ENCODE measurements at regions not wholly inside any gene's neighbourhood (a gene's known extent, or its start where the extent isn't known, plus 50 kb on each side); places are given as distances from the start of the nearest gene placed in this dataset.
"Not testable (repeated sequence)": the region's sequence is repeated elsewhere in the genome, so short reads cannot be mapped to it uniquely, and the experiment has no call there.

GRCh38 chr16:79883494-79883893, 283.0 kb upstream of the MAF start:
- no peak overlapping the region for H3K4me3 ChIP-seq (ENCODE audit: low read depth, low read length)
- no peak for DNase-seq (ENCODE audit: low read depth)
- no peak for TF ChIP-seq CTCF (IDR thresholded peaks at IDR 0.05; ENCODE audit: insufficient read depth, low read depth, low read length, missing control alignments)

- no peak for DNase-seq (ENCODE audit: low read depth)
- no peak for TF ChIP-seq CTCF (IDR thresholded peaks at IDR 0.05; ENCODE audit: insufficient read depth, low read depth, low read length, missing control alignments)
- no peak overlapping the region for H3K4me3 ChIP-seq (ENCODE audit: low read depth, low read length)
These were observed 281.9 kb upstream of the MAF start for GRCh38 chr16:79882340-79883005.

- H3K4me3 ChIP-seq (ENCODE audit: low read depth, low read length); DNase-seq (ENCODE audit: low read depth): not testable (repeated sequence)
These were observed 280.6 kb upstream of the MAF start for GRCh38 chr16:79881107-79881506.

- DNase-seq (ENCODE audit: low read depth): peak; percentile 62
- no peak overlapping the region for H3K4me3 ChIP-seq (ENCODE audit: low read depth, low read length)
- no peak for TF ChIP-seq CTCF (IDR thresholded peaks at IDR 0.05; ENCODE audit: insufficient read depth, low read depth, low read length, missing control alignments)
These were observed 275.8 kb upstream of the MAF start for GRCh38 chr16:79876332-79876730.

GRCh38 chr16:79874391-79874790, 273.9 kb upstream of the MAF start:
- TF ChIP-seq CTCF (IDR thresholded peaks at IDR 0.05; ENCODE audit: insufficient read depth, low read depth, low read length, missing control alignments): no peak
- DNase-seq (ENCODE audit: low read depth): no peak
- H3K4me3 ChIP-seq (ENCODE audit: low read depth, low read length): no peak overlapping the region

GRCh38 chr16:79873825-79874224, 273.3 kb upstream of the MAF start:
- DNase-seq (ENCODE audit: low read depth): no peak
- H3K4me3 ChIP-seq (ENCODE audit: low read depth, low read length): no peak overlapping the region
- no peak for TF ChIP-seq CTCF (IDR thresholded peaks at IDR 0.05; ENCODE audit: insufficient read depth, low read depth, low read length, missing control alignments)

- no peak for TF ChIP-seq CTCF (IDR thresholded peaks at IDR 0.05; ENCODE audit: insufficient read depth, low read depth, low read length, missing control alignments)
- H3K4me3 ChIP-seq (ENCODE audit: low read depth, low read length): no peak overlapping the region
- no peak for DNase-seq (ENCODE audit: low read depth)
These were observed 271.4 kb upstream of the MAF start for GRCh38 chr16:79871906-79872305.

All from GM12865 (cell line).